ENCODE measurements at regions not wholly inside any gene's neighbourhood (a gene's known extent, or its start where the extent isn't known, plus 50 kb on each side); places are given as distances from the start of the nearest gene placed in this dataset.

DNA sequence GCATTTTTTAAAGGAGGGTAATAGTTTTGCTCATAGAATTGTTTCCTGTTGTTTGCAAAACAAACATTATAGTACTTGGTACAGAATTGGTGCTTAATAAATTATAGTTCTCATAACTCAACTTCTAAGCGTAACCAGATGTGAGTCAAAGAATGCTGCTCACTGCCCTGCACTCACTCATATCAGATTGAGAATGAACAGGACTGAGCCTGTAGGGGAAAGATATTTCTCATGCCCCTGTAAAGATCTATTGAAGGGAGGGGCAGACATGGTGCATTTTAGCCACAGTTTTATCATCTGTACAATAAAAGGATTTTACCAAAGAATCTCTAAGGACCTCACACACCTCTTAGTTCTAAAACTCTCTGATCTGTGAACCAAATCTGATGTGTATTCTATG is 358.5 kb downstream of the SEC16B start:
- TF ChIP-seq POLR2A (IDR thresholded peaks at IDR 0.05; ENCODE audit: low read depth, low read length), result no peak
- TF ChIP-seq POLR2AphosphoS5 (IDR thresholded peaks at IDR 0.05; ENCODE audit: low read depth, low read length), result no peak
- no peak for TF ChIP-seq TAF1 (IDR thresholded peaks at IDR 0.05; ENCODE audit: borderline replicate concordance, low read depth, low read length)

All from GM12892 (cell line).